ENCODE measurements at regions not wholly inside any gene's neighbourhood (a gene's known extent, or its start where the extent isn't known, plus 50 kb on each side); places are given as distances from the start of the nearest gene placed in this dataset.

DNA sequence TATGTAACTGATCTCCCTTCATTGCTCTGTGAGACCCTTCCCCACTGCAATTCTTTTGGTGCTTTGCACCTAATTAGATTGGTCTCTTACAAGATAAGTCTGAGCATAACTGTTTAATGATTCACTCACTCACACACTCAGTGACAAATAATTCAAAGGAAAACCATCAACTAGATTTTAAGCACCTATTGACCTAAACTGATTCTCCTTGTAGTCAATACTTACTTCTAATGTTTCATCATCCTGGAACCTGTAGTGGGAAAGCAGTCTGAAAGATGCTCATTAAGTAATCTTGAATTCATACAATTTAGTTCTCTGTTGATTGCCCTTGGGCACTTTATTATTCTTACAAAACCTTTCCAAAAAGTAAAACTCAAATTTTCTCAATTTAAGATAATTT, 74.3 kb upstream of the COL5A2 start:
- intact Hi-C loops (cut with micrococcal nuclease; ENCODE audit: unreplicated experiment) (no loop called here), in situ Hi-C loops (cut with MboI) (no loop called here)
- DNase-seq (ENCODE audit: low read depth, low spot score) (no peak), FAIRE-seq (no peak), ATAC-seq (no peak)
- Histone ChIP-seq H3K4me1 (ENCODE audit: control insufficient read depth, insufficient read depth, low read length) (no peaks in the 10 kb centered on the region), H3K27ac (ENCODE audit: control insufficient read depth, insufficient read depth) (no peak overlapping the region), H4K20me1 (ENCODE audit: control insufficient read depth, insufficient read depth) (no peaks in the 10 kb centered on the region), H3K36me3 (ENCODE audit: control insufficient read depth in 2 of 2, insufficient read depth in 2 of 2, low read length in 1 of 2) (no peaks in the 10 kb centered on the region), H2AFZ (ENCODE audit: control insufficient read depth, low read depth, low read length) (no peak overlapping the region), H3K4me3 (no peak overlapping the region), H3K4me2 (ENCODE audit: control insufficient read depth, insufficient read depth) (no peak overlapping the region), H3K79me2 (ENCODE audit: control insufficient read depth, insufficient read depth, low read length) (no peaks in the 10 kb centered on the region), H3K9ac (ENCODE audit: control insufficient read depth, insufficient read depth, low read length) (no peak overlapping the region), H3K9me3 (replicated peaks; ENCODE audit: control insufficient read depth, insufficient read depth, low read length) (no peaks in the 10 kb centered on the region), H3K27me3 (replicated peaks in 1 of 2; ENCODE audit: control insufficient read depth in 2 of 2, insufficient read depth in 2 of 2, low read length in 1 of 2) (no peaks in the 10 kb centered on the region)
- BruUV-seq (replicated peaks) = no TSS peak
- RAD21 ChIA-PET (ENCODE audit: unreplicated experiment) = no interaction called here
- SMC1A ChIA-PET (ENCODE audit: uncharacterized antibody, unreplicated experiment) = no interaction called here
- CTCF ChIA-PET = interaction anchor here (0.9 kb wide), 1 partner anchor 111 kb away, joined by 3 read pairs; no protein-coding TSS in a partner anchor
- TF ChIP-seq SIN3A (IDR thresholded peaks at IDR 0.05; ENCODE audit: low read depth, low read length) (no peak), PAX5 (IDR thresholded peaks at IDR 0.05; ENCODE audit: borderline replicate concordance, low read depth, low read length) (no peak), RFX5 (IDR thresholded peaks at IDR 0.05; ENCODE audit: low read depth, low read length) (no peak), PAX8 (IDR thresholded peaks at IDR 0.05) (no peak), CEBPB (IDR thresholded peaks at IDR 0.05; ENCODE audit: borderline replicate concordance in 1 of 2, low read depth in 2 of 2, low read length in 2 of 2) (no peak), NR2C1 (IDR thresholded peaks at IDR 0.05) (no peak), YBX1 (IDR thresholded peaks at IDR 0.05) (no peak), MEF2A (IDR thresholded peaks at IDR 0.05; ENCODE audit: insufficient read depth, low read depth, low read length) (no peak)
- TF ChIP-seq, protein P1, sequence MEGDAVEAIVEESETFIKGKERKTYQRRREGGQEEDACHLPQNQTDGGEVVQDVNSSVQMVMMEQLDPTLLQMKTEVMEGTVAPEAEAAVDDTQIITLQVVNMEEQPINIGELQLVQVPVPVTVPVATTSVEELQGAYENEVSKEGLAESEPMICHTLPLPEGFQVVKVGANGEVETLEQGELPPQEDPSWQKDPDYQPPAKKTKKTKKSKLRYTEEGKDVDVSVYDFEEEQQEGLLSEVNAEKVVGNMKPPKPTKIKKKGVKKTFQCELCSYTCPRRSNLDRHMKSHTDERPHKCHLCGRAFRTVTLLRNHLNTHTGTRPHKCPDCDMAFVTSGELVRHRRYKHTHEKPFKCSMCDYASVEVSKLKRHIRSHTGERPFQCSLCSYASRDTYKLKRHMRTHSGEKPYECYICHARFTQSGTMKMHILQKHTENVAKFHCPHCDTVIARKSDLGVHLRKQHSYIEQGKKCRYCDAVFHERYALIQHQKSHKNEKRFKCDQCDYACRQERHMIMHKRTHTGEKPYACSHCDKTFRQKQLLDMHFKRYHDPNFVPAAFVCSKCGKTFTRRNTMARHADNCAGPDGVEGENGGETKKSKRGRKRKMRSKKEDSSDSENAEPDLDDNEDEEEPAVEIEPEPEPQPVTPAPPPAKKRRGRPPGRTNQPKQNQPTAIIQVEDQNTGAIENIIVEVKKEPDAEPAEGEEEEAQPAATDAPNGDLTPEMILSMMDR (IDR thresholded peaks at IDR 0.05 in 2 of 3, conservative IDR thresholded peaks at IDR 0.05 in 1 of 3; ENCODE audit: control insufficient read depth in 2 of 3, extremely low read depth in 1 of 3, insufficient read depth in 1 of 3, low read depth in 3 of 3, low read length in 3 of 3) = no peak
- TF ChIP-seq, protein P2, sequence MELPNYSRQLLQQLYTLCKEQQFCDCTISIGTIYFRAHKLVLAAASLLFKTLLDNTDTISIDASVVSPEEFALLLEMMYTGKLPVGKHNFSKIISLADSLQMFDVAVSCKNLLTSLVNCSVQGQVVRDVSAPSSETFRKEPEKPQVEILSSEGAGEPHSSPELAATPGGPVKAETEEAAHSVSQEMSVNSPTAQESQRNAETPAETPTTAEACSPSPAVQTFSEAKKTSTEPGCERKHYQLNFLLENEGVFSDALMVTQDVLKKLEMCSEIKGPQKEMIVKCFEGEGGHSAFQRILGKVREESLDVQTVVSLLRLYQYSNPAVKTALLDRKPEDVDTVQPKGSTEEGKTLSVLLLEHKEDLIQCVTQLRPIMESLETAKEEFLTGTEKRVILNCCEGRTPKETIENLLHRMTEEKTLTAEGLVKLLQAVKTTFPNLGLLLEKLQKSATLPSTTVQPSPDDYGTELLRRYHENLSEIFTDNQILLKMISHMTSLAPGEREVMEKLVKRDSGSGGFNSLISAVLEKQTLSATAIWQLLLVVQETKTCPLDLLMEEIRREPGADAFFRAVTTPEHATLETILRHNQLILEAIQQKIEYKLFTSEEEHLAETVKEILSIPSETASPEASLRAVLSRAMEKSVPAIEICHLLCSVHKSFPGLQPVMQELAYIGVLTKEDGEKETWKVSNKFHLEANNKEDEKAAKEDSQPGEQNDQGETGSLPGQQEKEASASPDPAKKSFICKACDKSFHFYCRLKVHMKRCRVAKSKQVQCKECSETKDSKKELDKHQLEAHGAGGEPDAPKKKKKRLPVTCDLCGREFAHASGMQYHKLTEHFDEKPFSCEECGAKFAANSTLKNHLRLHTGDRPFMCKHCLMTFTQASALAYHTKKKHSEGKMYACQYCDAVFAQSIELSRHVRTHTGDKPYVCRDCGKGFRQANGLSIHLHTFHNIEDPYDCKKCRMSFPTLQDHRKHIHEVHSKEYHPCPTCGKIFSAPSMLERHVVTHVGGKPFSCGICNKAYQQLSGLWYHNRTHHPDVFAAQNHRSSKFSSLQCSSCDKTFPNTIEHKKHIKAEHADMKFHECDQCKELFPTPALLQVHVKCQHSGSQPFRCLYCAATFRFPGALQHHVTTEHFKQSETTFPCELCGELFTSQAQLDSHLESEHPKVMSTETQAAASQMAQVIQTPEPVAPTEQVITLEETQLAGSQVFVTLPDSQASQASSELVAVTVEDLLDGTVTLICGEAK (IDR thresholded peaks at IDR 0.05; ENCODE audit: borderline replicate concordance) = no peak
- TF ChIP-seq, protein P3, sequence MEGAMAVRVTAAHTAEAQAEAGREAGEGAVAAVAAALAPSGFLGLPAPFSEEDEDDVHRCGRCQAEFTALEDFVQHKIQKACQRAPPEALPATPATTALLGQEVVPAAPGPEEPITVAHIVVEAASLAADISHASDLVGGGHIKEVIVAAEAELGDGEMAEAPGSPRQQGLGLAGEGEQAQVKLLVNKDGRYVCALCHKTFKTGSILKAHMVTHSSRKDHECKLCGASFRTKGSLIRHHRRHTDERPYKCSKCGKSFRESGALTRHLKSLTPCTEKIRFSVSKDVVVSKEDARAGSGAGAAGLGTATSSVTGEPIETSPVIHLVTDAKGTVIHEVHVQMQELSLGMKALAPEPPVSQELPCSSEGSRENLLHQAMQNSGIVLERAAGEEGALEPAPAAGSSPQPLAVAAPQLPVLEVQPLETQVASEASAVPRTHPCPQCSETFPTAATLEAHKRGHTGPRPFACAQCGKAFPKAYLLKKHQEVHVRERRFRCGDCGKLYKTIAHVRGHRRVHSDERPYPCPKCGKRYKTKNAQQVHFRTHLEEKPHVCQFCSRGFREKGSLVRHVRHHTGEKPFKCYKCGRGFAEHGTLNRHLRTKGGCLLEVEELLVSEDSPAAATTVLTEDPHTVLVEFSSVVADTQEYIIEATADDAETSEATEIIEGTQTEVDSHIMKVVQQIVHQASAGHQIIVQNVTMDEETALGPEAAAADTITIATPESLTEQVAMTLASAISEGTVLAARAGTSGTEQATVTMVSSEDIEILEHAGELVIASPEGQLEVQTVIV (IDR thresholded peaks at IDR 0.05; ENCODE audit: borderline replicate concordance, partially characterized antibody) = no peak
- POLR2A ChIA-PET = no interaction called here

Data from GM12878 (cell line).